Urothelium cell line (cell line): ENCODE measurements at regions not wholly inside any gene's neighbourhood (a gene's known extent, or its start where the extent isn't known, plus 50 kb on each side); places are given as distances from the start of the nearest gene placed in this dataset.

Source experiments
- DNase-seq: peaks from one replicate; pipeline ENCODE4 v3.0.0; 2011; ENCODE audit warnings: low spot score, mixed read lengths
- FAIRE-seq: peaks from 2 replicates; lab custom pipeline; 2011; peaks lifted over from hg19 to GRCh38; lab: Jason Lieb, UNC

DNA sequence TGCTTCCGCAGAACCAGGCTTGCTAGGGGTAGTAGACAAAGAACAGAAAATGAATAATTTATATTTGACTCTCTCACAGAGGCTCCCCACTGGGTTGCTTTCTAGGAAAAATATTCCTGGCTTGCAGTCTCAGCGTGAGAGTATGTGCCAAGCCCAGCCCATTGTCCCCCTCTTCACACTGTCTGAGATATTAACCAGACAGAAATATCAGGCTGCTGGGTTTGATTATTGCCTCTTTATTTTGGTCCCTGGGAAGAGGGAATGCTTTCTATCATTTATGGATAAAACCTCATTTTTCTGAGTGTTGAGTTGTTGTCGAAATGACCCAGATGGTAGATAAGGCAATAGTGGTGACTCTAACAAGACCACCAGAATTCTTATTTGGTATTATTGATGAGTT lies 367.9 kb downstream of the METTL15 start:
- no peak for DNase-seq
- FAIRE-seq = no peak

GRCh38 chr11:28472904-28473303 lies 364.7 kb downstream of the METTL15 start:
- FAIRE-seq (no peak), DNase-seq (no peak)

GRCh38 chr11:28471537-28471936 lies 363.3 kb downstream of the METTL15 start:
- no peak for FAIRE-seq
- no peak for DNase-seq

- DNase-seq (no peak), FAIRE-seq (no peak)
Observed at GRCh38 chr11:28470180-28470579, 362.0 kb downstream of the METTL15 start.

GRCh38 chr11:28466506-28466905 lies 358.3 kb downstream of the METTL15 start:
- no peak for FAIRE-seq
- DNase-seq = no peak

- DNase-seq (no peak), FAIRE-seq (no peak)
Observed at GRCh38 chr11:28464252-28464867, 356.2 kb downstream of the METTL15 start.

DNA sequence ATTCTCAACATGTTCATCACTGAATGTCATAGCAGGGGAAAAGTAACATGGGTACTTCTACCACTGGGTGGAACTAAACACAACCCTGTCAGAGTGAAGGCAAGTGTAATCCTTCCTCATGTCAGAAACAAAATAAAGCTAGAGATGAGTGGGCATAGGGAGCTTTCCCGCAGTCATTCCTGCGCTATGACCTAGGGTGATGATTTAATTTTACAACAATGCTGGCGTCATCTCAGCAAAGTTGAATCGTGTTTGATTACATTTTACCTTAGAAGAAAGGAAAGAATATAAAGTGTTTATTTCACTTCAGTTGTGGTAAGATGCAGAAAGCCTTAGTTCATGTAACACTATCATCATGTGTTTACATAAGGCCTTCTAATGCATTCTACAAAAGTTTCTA lies 355.6 kb downstream of the METTL15 start:
- FAIRE-seq (no peak), DNase-seq (no peak)

DNA sequence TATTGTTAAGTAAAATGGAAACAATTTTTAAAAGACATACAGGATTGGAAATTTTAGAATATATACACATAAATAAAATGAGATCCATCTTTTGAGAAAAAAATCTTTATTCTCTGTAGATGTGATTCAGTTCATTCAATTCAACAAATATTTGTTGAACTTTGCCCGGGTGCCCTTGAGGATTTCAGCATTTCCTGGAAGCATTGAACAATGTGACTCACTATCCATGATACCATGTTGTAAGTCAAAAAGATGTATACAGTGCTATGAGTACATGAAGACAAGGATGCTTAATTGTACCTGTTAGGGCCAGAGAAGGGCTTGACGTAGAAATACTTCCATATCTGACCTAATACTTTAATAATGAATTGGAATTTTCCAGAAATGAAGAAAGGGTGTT lies 353.7 kb downstream of the METTL15 start:
- DNase-seq = no peak
- no peak for FAIRE-seq

DNA sequence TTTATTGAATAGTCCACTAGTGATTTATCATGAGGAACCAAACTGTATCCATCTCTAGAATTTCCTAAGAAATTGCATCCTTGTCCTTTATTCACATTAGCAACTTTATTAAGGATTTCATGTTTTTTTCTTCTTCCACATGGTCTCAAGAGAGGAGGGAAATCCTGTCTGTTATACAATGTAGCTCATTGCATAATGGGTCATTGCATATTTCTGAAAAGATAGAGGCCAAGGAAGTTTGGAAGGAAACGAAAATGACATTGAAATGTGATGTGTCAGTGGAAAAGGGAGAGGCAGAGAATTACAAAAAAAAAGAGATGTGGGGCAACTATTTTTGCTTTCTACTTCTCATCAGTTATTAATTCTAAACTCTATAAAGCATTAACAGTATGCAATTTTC lies 353.1 kb downstream of the METTL15 start:
- no peak for DNase-seq
- no peak for FAIRE-seq

GRCh38 chr11:28460348-28460747 lies 352.2 kb downstream of the METTL15 start:
- no peak for FAIRE-seq
- no peak for DNase-seq

GRCh38 chr11:28459912-28460311 lies 351.7 kb downstream of the METTL15 start:
- no peak for FAIRE-seq
- DNase-seq = no peak

DNA sequence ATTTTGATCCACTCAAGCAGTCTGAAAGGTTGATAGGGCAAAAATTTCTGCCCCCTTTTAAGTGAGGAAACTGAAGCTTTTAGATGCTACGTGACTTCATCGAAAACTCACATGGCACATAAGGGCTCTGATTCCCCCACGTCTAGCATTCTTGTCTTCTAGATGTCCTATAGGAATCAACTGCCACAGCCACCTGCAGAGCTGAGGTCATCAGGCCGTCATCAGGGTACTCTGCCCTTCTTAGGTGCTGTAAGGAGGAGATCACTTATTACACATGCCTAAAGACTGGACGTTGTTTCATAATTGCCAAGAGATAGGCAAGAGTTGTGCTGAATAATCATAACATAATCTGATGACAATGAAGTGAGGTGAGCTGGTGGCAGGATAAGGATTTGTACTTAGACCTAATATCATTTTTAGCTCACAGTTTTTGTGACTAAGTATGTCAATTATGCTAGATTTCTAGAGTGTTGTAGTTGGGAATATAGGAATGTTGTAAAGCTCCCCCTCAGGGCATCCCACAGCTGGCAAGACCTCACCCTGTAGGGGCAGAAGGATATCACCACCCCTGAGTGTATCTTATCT lies 349.4 kb downstream of the METTL15 start:
- DNase-seq (no peak), FAIRE-seq (no peak)

GRCh38 chr11:28448186-28448585 lies 340.0 kb downstream of the METTL15 start:
- FAIRE-seq = no peak
- DNase-seq = no peak

DNA sequence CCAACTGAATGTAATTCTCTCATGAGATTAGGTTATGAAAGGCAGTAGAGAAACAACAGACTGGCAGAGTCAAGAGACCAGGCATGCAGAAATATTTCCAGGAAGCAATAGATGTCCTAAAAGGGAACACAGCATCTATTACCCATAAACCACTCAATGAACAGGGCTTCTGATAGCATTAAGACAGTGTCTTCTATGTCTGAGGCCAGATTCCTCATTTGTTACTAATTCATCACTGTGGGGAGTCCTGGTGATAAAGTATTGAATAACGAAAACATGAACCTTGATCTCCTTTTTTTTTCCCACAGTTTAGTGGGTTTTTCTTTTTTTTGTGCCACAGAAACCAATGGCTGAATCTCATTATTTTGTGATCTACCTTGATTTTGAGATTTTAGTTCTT lies 339.0 kb downstream of the METTL15 start:
- DNase-seq (no peak), FAIRE-seq (no peak)

DNA sequence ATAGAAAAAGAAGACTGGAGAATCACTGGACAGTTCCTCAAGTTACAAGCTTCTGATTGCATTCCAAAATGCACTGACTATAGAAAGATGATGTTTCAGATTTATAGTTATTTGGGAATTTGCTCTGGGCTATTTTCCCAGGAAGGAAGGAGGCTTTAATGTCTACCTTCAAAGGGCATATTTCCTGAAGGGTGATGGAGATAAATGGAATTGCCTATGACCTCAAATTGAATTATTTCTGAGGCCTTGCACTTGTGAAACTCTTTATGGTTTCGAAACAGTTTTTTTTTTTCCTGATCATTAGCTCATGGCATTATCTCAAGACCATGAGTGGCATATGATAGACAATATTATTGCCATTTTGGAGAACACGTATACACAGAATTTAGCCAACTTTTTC lies 333.9 kb downstream of the METTL15 start:
- no peak for FAIRE-seq
- DNase-seq = no peak

DNA sequence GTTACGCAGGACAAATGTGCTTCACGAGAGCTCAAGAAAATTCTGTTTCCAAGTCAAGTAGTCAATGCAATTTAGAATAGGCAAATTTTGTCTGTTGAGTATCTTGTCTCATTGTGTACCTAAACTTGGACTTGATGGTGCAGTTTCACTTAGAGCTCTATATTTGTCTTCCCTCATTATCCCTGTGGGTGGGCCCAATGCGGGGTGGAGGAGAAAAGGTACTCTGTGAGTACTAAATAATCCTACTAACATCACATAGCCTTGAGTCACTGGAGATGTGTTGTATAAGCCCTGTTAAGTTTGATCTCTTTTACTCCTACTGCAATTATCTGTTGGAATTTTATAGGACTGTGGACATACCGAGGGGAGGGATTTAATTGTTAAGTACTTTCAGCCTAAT lies 331.2 kb downstream of the METTL15 start:
- FAIRE-seq (no peak), DNase-seq (no peak)

DNA sequence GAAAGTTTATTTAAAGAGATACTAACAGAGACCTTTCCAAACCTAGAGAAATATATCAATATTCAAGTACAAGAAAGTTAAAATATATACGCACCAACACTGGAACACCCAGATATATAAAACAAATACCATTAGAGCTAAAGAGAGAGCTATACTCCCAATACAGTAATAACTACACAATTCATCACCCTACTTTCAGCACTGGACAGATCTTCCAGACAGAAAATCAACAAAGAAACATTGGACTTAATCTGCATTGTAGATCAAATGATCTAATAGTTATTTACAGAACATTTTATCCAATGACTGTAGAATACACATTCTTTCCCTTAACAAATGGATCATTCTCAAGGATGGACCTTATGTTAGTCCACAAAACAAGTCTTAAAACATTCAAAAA lies 311.9 kb downstream of the METTL15 start:
- no peak for FAIRE-seq
- no peak for DNase-seq

DNA sequence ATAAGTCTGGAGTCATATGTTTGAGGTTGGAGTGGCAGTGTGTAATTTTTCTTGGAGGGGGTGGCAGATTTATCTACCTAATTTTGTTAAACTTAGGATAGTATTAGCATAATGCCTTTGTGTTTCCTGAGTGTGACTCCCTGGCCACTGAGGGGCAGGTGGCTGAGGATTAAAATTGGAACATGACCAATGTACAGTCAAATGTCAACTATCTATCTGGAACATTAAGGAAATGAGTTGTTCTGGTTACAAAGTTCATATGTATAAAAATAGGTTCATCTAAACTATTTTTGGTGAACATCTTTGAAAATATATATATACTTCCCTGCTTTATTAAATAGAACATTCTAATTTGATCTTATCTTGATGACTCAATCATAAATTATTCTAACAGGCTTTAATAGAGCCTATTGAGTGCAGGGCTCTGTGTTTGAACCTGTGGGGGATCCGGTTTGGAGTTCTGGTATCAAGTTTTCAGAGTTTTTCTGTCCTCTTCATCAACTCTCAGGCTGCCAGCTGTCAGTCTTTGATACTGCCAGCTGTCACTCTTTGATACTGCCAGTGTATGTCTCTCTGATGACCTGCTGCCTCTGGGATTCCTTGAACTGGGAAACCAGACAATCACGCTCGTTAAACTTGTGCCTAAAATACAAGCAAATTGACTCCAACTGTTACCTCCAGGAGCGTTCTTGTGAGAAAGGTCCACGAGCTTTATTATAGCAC lies 309.6 kb downstream of the METTL15 start:
- DNase-seq = no peak
- no peak for FAIRE-seq

DNA sequence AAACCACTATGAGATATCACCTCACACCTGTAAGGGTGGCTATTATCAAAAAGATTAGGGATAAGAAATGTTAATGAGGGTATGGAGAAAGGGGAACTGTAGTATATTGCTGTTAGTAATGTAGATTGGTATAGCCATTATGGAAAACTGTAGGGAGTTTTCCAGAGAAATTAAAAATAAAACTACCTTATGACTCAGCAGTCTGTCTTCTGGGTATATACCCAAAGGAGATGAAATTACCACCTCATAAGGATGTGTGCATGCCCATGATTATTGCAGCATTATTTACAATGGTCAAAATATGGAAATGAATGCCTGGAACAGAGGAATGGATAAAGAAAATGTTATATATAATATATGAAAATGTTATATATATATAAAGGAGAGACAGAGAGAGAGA lies 303.8 kb downstream of the METTL15 start:
- DNase-seq (no peak), FAIRE-seq (no peak)

GRCh38 chr11:28401446-28401845 lies 293.3 kb downstream of the METTL15 start:
- DNase-seq = no peak
- FAIRE-seq = no peak

GRCh38 chr11:28400331-28401100 lies 292.3 kb downstream of the METTL15 start:
- FAIRE-seq = no peak

GRCh38 chr11:28393348-28393747 lies 285.2 kb downstream of the METTL15 start:
- no peak for FAIRE-seq

More at GRCh38 chr11:28400331-28401100, 292.3 kb downstream of the METTL15 start:
- DNase-seq = no peak

More at GRCh38 chr11:28393348-28393747, 285.2 kb downstream of the METTL15 start:
- no peak for DNase-seq
